Stimulated activated memory B cell treated with anti-CD40 and anti-IgM and Interleukin-4, amounts not matched to agents 10 μg/mL and 1 μg/mL and 100 μg/mL, for 72 hours (primary cell): ENCODE measurements at regions not wholly inside any gene's neighbourhood (a gene's known extent, or its start where the extent isn't known, plus 50 kb on each side); places are given as distances from the start of the nearest gene placed in this dataset.

Source experiments
- ATAC-seq: fragments of 150-1000 bp; cut with Tn5 transposase; 2 replicates; pipeline ENCODE4 v1.10.0; 2021
- H3K27ac Mint-ChIP-seq: one replicate; pipeline ENCODE4 v1.8.0; 2022; ENCODE audit warnings: mild to moderate bottlenecking, mixed read lengths
- H3K27me3 Mint-ChIP-seq: one replicate; pipeline ENCODE4 v1.8.0; 2022; ENCODE audit warnings: mixed read lengths
- H3K36me3 Mint-ChIP-seq: one replicate; pipeline ENCODE4 v1.8.0; 2022; ENCODE audit warnings: mixed read lengths
- H3K4me1 Mint-ChIP-seq: one replicate; pipeline ENCODE4 v1.8.0; 2022; ENCODE audit warnings: mixed read lengths
- H3K4me3 Mint-ChIP-seq: one replicate; pipeline ENCODE4 v1.8.0; 2022; ENCODE audit warnings: mild to moderate bottlenecking, moderate library complexity, mixed read lengths
- H3K9me3 Mint-ChIP-seq: one replicate; pipeline ENCODE4 v1.8.0; 2022; ENCODE audit warnings: mixed read lengths

- no peak for ATAC-seq
- Mint-ChIP-seq H3K36me3 (no peaks in the 10 kb centered on the region), H3K4me1 (no peaks in the 10 kb centered on the region), H3K27ac (no peak overlapping the region), H3K9me3 (no peaks in the 10 kb centered on the region), H3K4me3 (no peak overlapping the region), H3K27me3 (peaks cover 12% of the 10 kb centered on the region)
Measured at GRCh38 chr2:41602341-41602740, 445.5 kb upstream of the PKDCC start.

GRCh38 chr2:41605311-41605710 is 442.5 kb upstream of the PKDCC start:
- ATAC-seq: no peak

GRCh38 chr2:41605914-41606313 is 441.9 kb upstream of the PKDCC start:
- H3K4me3 Mint-ChIP-seq: no peak overlapping the region
- H3K27me3 Mint-ChIP-seq: peaks cover 12% of the 10 kb centered on the region
- no peaks in the 10 kb centered on the region for H3K36me3 Mint-ChIP-seq
- H3K4me1 Mint-ChIP-seq: no peaks in the 10 kb centered on the region
- H3K9me3 Mint-ChIP-seq: no peaks in the 10 kb centered on the region
- ATAC-seq: no peak
- H3K27ac Mint-ChIP-seq: no peak overlapping the region

More at GRCh38 chr2:41605311-41605710, 442.5 kb upstream of the PKDCC start:
- Mint-ChIP-seq H3K4me1 (no peaks in the 10 kb centered on the region), H3K4me3 (no peak overlapping the region), H3K36me3 (no peaks in the 10 kb centered on the region), H3K9me3 (no peaks in the 10 kb centered on the region), H3K27ac (no peak overlapping the region), H3K27me3 (peaks cover 12% of the 10 kb centered on the region)

GRCh38 chr2:41610501-41611190 is 437.2 kb upstream of the PKDCC start:
- Mint-ChIP-seq H3K4me3 (no peak overlapping the region), H3K27ac (no peak overlapping the region)

GRCh38 chr2:41618754-41619153 is 429.1 kb upstream of the PKDCC start:
- no peak for ATAC-seq
- no peak overlapping the region for H3K4me3 Mint-ChIP-seq
- H3K36me3 Mint-ChIP-seq: no peaks in the 10 kb centered on the region
- H3K9me3 Mint-ChIP-seq: no peaks in the 10 kb centered on the region
- no peaks in the 10 kb centered on the region for H3K4me1 Mint-ChIP-seq
- no peak overlapping the region for H3K27ac Mint-ChIP-seq
- no peaks in the 10 kb centered on the region for H3K27me3 Mint-ChIP-seq

More at GRCh38 chr2:41610501-41611190, 437.2 kb upstream of the PKDCC start:
- Mint-ChIP-seq H3K27me3 (peaks cover 12% of the 10 kb centered on the region), H3K36me3 (no peaks in the 10 kb centered on the region), H3K4me1 (no peaks in the 10 kb centered on the region), H3K9me3 (no peaks in the 10 kb centered on the region)
- ATAC-seq: peak; percentile 80

- H3K4me1 Mint-ChIP-seq: no peaks in the 10 kb centered on the region
- H3K36me3 Mint-ChIP-seq: no peaks in the 10 kb centered on the region
- ATAC-seq: no peak
- H3K27me3 Mint-ChIP-seq: peaks cover 9% of the 10 kb centered on the region
- no peak overlapping the region for H3K4me3 Mint-ChIP-seq
- H3K9me3 Mint-ChIP-seq: no peaks in the 10 kb centered on the region
- no peak overlapping the region for H3K27ac Mint-ChIP-seq
Measured at GRCh38 chr2:41621095-41621494, 426.7 kb upstream of the PKDCC start.

GRCh38 chr2:41621563-41621962 is 426.3 kb upstream of the PKDCC start:
- H3K27me3 Mint-ChIP-seq: peaks cover 9% of the 10 kb centered on the region
- no peak overlapping the region for H3K4me3 Mint-ChIP-seq
- no peaks in the 10 kb centered on the region for H3K36me3 Mint-ChIP-seq
- no peak for ATAC-seq
- H3K9me3 Mint-ChIP-seq: no peaks in the 10 kb centered on the region
- no peaks in the 10 kb centered on the region for H3K4me1 Mint-ChIP-seq
- no peak overlapping the region for H3K27ac Mint-ChIP-seq

GRCh38 chr2:41622301-41622700 is 425.5 kb upstream of the PKDCC start:
- H3K9me3 Mint-ChIP-seq: no peaks in the 10 kb centered on the region
- H3K27me3 Mint-ChIP-seq: peaks cover 9% of the 10 kb centered on the region
- no peak overlapping the region for H3K27ac Mint-ChIP-seq
- H3K4me1 Mint-ChIP-seq: no peaks in the 10 kb centered on the region
- no peaks in the 10 kb centered on the region for H3K36me3 Mint-ChIP-seq
- no peak overlapping the region for H3K4me3 Mint-ChIP-seq
- ATAC-seq: no peak

GRCh38 chr2:41626936-41627335 is 420.9 kb upstream of the PKDCC start:
- no peak for ATAC-seq
- Mint-ChIP-seq H3K9me3 (no peaks in the 10 kb centered on the region), H3K27ac (no peak overlapping the region)

GRCh38 chr2:41634686-41635085 is 413.1 kb upstream of the PKDCC start:
- ATAC-seq: no peak
- Mint-ChIP-seq H3K4me1 (no peaks in the 10 kb centered on the region), H3K27ac (no peak overlapping the region), H3K9me3 (peaks cover 2% of the 10 kb centered on the region), H3K36me3 (no peaks in the 10 kb centered on the region), H3K4me3 (no peak overlapping the region), H3K27me3 (peaks cover 9% of the 10 kb centered on the region)

More at GRCh38 chr2:41626936-41627335, 420.9 kb upstream of the PKDCC start:
- no peak overlapping the region for H3K4me3 Mint-ChIP-seq
- no peaks in the 10 kb centered on the region for H3K4me1 Mint-ChIP-seq
- peaks cover 9% of the 10 kb centered on the region for H3K27me3 Mint-ChIP-seq
- no peaks in the 10 kb centered on the region for H3K36me3 Mint-ChIP-seq

- Mint-ChIP-seq H3K4me1 (no peaks in the 10 kb centered on the region), H3K27me3 (peaks cover 8% of the 10 kb centered on the region), H3K4me3 (no peak overlapping the region), H3K9me3 (no peaks in the 10 kb centered on the region), H3K36me3 (no peaks in the 10 kb centered on the region), H3K27ac (no peak overlapping the region)
- no peak for ATAC-seq
Measured at GRCh38 chr2:41644936-41645335, 402.9 kb upstream of the PKDCC start.

- no peak for ATAC-seq
- H3K36me3 Mint-ChIP-seq: no peaks in the 10 kb centered on the region
- H3K9me3 Mint-ChIP-seq: no peaks in the 10 kb centered on the region
- no peak overlapping the region for H3K27ac Mint-ChIP-seq
- no peak overlapping the region for H3K4me3 Mint-ChIP-seq
- H3K27me3 Mint-ChIP-seq: peaks cover 11% of the 10 kb centered on the region
- H3K4me1 Mint-ChIP-seq: no peaks in the 10 kb centered on the region
Measured at GRCh38 chr2:41647468-41648050, 400.3 kb upstream of the PKDCC start.

- Mint-ChIP-seq H3K27me3 (no peaks in the 10 kb centered on the region), H3K36me3 (no peaks in the 10 kb centered on the region), H3K27ac (no peak overlapping the region), H3K4me3 (no peak overlapping the region), H3K9me3 (no peaks in the 10 kb centered on the region), H3K4me1 (no peaks in the 10 kb centered on the region)
- no peak for ATAC-seq
Measured at GRCh38 chr2:41657226-41657625, 390.6 kb upstream of the PKDCC start.

- no peaks in the 10 kb centered on the region for H3K27me3 Mint-ChIP-seq
- no peak overlapping the region for H3K4me3 Mint-ChIP-seq
- no peaks in the 10 kb centered on the region for H3K4me1 Mint-ChIP-seq
- H3K27ac Mint-ChIP-seq: no peak overlapping the region
- H3K36me3 Mint-ChIP-seq: no peaks in the 10 kb centered on the region
- H3K9me3 Mint-ChIP-seq: no peaks in the 10 kb centered on the region
- ATAC-seq: no peak
Measured at GRCh38 chr2:41659758-41660157, 388.1 kb upstream of the PKDCC start.

- Mint-ChIP-seq H3K27ac (no peak overlapping the region), H3K9me3 (no peaks in the 10 kb centered on the region), H3K27me3 (no peaks in the 10 kb centered on the region), H3K36me3 (no peaks in the 10 kb centered on the region), H3K4me3 (no peak overlapping the region), H3K4me1 (no peaks in the 10 kb centered on the region)
- ATAC-seq: no peak
Measured at GRCh38 chr2:41662461-41662860, 385.4 kb upstream of the PKDCC start.

GRCh38 chr2:41663056-41663455 is 384.8 kb upstream of the PKDCC start:
- no peaks in the 10 kb centered on the region for H3K4me1 Mint-ChIP-seq
- no peak overlapping the region for H3K4me3 Mint-ChIP-seq
- no peaks in the 10 kb centered on the region for H3K36me3 Mint-ChIP-seq

More at GRCh38 chr2:41663056-41663455, 384.8 kb upstream of the PKDCC start:
- Mint-ChIP-seq H3K9me3 (no peaks in the 10 kb centered on the region), H3K27ac (no peak overlapping the region), H3K27me3 (no peaks in the 10 kb centered on the region)
- no peak for ATAC-seq
